ENCODE measurements at regions not wholly inside any gene's neighbourhood (a gene's known extent, or its start where the extent isn't known, plus 50 kb on each side); places are given as distances from the start of the nearest gene placed in this dataset.

DNA sequence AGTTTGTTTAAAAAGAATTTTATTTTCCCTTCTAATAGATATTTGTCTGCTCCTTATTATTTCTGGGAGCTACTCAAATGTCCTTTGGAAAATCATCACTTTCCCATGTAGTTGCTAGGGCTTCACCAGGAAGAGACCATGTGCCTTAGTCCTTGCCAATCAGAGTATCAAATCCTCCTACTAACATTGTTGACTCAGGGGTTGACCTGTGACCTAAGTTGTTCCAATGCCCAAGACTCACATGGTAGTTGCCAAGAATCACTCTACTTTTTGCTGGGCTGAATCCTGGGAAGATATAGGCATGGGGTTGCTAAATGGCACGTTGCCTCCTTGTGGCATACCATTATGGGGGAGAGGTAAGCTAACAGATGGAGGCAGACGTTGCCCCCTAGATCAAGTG, 58.2 kb upstream of the FOXD3 start:
- TF ChIP-seq TOX (CRISPR knock-in tag; IDR thresholded peaks at IDR 0.05; ENCODE audit: borderline replicate concordance) = no peak
- no peak for TF ChIP-seq ZNF8 (CRISPR knock-in tag; IDR thresholded peaks at IDR 0.05)
- no peak for TF ChIP-seq ZNF70 (CRISPR knock-in tag; IDR thresholded peaks at IDR 0.05)
- no peak for TF ChIP-seq TCF4 (CRISPR knock-in tag; IDR thresholded peaks at IDR 0.05; ENCODE audit: borderline replicate concordance)
- TF ChIP-seq, protein P1, sequence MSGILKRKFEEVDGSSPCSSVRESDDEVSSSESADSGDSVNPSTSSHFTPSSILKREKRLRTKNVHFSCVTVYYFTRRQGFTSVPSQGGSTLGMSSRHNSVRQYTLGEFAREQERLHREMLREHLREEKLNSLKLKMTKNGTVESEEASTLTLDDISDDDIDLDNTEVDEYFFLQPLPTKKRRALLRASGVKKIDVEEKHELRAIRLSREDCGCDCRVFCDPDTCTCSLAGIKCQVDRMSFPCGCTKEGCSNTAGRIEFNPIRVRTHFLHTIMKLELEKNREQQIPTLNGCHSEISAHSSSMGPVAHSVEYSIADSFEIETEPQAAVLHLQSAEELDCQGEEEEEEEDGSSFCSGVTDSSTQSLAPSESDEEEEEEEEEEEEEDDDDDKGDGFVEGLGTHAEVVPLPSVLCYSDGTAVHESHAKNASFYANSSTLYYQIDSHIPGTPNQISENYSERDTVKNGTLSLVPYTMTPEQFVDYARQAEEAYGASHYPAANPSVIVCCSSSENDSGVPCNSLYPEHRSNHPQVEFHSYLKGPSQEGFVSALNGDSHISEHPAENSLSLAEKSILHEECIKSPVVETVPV (CRISPR knock-in tag; IDR thresholded peaks at IDR 0.05) = no peak
- no peak for TF ChIP-seq SNAI2 (CRISPR knock-in tag; IDR thresholded peaks at IDR 0.05)
- TF ChIP-seq, protein P2, sequence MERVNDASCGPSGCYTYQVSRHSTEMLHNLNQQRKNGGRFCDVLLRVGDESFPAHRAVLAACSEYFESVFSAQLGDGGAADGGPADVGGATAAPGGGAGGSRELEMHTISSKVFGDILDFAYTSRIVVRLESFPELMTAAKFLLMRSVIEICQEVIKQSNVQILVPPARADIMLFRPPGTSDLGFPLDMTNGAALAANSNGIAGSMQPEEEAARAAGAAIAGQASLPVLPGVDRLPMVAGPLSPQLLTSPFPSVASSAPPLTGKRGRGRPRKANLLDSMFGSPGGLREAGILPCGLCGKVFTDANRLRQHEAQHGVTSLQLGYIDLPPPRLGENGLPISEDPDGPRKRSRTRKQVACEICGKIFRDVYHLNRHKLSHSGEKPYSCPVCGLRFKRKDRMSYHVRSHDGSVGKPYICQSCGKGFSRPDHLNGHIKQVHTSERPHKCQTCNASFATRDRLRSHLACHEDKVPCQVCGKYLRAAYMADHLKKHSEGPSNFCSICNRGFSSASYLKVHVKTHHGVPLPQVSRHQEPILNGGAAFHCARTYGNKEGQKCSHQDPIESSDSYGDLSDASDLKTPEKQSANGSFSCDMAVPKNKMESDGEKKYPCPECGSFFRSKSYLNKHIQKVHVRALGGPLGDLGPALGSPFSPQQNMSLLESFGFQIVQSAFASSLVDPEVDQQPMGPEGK (CRISPR knock-in tag; IDR thresholded peaks at IDR 0.05; ENCODE audit: borderline replicate concordance) = no peak
- no peak for TF ChIP-seq ZFP3 (CRISPR knock-in tag; IDR thresholded peaks at IDR 0.05)
- no peak for TF ChIP-seq ISL1 (CRISPR knock-in tag; IDR thresholded peaks at IDR 0.05)
- no peak for TF ChIP-seq PPARA (CRISPR knock-in tag; IDR thresholded peaks at IDR 0.05; ENCODE audit: borderline replicate concordance)
- no peak for TF ChIP-seq CSDC2 (CRISPR knock-in tag; IDR thresholded peaks at IDR 0.05)
- TF ChIP-seq, protein P3, sequence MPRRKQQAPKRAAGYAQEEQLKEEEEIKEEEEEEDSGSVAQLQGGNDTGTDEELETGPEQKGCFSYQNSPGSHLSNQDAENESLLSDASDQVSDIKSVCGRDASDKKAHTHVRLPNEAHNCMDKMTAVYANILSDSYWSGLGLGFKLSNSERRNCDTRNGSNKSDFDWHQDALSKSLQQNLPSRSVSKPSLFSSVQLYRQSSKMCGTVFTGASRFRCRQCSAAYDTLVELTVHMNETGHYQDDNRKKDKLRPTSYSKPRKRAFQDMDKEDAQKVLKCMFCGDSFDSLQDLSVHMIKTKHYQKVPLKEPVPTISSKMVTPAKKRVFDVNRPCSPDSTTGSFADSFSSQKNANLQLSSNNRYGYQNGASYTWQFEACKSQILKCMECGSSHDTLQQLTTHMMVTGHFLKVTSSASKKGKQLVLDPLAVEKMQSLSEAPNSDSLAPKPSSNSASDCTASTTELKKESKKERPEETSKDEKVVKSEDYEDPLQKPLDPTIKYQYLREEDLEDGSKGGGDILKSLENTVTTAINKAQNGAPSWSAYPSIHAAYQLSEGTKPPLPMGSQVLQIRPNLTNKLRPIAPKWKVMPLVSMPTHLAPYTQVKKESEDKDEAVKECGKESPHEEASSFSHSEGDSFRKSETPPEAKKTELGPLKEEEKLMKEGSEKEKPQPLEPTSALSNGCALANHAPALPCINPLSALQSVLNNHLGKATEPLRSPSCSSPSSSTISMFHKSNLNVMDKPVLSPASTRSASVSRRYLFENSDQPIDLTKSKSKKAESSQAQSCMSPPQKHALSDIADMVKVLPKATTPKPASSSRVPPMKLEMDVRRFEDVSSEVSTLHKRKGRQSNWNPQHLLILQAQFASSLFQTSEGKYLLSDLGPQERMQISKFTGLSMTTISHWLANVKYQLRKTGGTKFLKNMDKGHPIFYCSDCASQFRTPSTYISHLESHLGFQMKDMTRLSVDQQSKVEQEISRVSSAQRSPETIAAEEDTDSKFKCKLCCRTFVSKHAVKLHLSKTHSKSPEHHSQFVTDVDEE (CRISPR knock-in tag; IDR thresholded peaks at IDR 0.05) = no peak

DNA sequence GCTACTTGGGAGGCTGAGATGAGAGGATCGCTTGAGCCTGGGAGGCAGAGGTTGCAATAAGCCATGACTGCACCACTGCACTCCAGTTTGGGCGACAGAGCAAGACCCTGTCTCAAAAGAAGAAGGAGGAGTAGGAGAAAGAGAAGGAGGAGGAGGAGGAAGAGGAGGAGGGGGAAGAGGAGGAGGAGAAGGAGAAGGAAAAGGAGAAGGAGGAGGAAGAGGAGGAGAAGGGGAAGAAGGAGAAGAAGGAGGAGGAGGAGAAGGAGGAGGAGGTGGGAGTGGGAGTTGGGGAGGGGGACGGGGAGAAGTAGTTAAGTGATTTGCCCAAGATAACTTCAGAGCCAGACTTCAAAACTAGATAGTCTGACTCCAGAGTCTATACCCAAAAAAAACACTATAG, 55.5 kb upstream of the FOXD3 start:
- no peak for ATAC-seq

More for the DNA sequence above, 58.2 kb upstream of the FOXD3 start:
- no peak for ATAC-seq

DNA sequence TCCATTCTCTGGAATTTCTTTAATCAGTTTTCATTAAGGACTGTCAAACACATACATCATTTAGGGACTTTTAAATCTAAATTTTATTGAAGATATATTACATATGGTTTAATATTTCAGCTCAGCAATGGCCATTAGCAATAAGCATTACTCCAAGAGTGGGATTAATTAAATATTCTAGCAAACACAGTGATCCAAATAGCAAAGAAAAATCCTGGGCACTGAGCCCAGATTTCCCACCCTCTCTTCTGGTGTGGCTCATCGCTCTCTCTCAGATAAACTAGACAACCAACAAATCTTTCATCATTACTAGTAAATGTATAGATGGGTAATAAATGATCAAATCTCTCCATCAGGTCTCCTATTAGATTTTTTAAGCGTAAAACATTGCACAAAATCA, 53.5 kb upstream of the FOXD3 start:
- no peak for TF ChIP-seq OSR1 (CRISPR knock-in tag; IDR thresholded peaks at IDR 0.05)

More for the DNA sequence above, 55.5 kb upstream of the FOXD3 start:
- TF ChIP-seq GLIS3 (CRISPR knock-in tag; IDR thresholded peaks at IDR 0.05) = no peak
- no peak for TF ChIP-seq ISL1 (CRISPR knock-in tag; IDR thresholded peaks at IDR 0.05)
- TF ChIP-seq, protein P4, sequence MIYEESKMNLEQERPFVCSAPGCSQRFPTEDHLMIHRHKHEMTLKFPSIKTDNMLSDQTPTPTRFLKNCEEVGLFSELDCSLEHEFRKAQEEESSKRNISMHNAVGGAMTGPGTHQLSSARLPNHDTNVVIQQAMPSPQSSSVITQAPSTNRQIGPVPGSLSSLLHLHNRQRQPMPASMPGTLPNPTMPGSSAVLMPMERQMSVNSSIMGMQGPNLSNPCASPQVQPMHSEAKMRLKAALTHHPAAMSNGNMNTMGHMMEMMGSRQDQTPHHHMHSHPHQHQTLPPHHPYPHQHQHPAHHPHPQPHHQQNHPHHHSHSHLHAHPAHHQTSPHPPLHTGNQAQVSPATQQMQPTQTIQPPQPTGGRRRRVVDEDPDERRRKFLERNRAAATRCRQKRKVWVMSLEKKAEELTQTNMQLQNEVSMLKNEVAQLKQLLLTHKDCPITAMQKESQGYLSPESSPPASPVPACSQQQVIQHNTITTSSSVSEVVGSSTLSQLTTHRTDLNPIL (CRISPR knock-in tag; IDR thresholded peaks at IDR 0.05; ENCODE audit: low read depth) = no peak
- TF ChIP-seq OSR1 (CRISPR knock-in tag; IDR thresholded peaks at IDR 0.05) = no peak

DNA sequence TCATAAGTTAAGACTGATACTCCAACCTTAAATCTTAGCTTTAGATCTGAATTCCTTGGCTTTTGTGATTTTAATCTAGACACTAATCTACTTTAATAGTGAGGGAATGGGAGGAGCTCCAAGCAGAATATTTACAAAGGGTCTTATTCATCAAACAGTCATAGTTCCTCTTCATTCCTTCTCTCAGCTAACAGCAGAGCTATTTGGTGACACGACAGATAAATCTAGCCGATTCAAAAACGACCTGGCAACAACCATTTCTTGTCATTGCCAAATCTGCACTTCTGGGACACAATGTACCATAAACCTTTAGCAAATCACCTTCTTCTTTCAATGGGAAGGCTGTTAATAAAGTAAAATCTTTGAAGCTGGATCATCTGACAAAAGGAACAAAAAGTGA, 52.8 kb upstream of the FOXD3 start:
- no peak for ATAC-seq

More for the DNA sequence above, 53.5 kb upstream of the FOXD3 start:
- no peak for ATAC-seq

More for the DNA sequence above, 52.8 kb upstream of the FOXD3 start:
- TF ChIP-seq PPARA (CRISPR knock-in tag; IDR thresholded peaks at IDR 0.05; ENCODE audit: borderline replicate concordance) (no peak), CSDC2 (CRISPR knock-in tag; IDR thresholded peaks at IDR 0.05) (no peak), OSR1 (CRISPR knock-in tag; IDR thresholded peaks at IDR 0.05) (no peak), RARB (CRISPR knock-in tag; IDR thresholded peaks at IDR 0.05) (no peak), ZNF70 (CRISPR knock-in tag; IDR thresholded peaks at IDR 0.05) (no peak), ZC3H10 (CRISPR knock-in tag; IDR thresholded peaks at IDR 0.05) (no peak), ARNTL (CRISPR knock-in tag; IDR thresholded peaks at IDR 0.05; ENCODE audit: borderline replicate concordance, low read depth) (no peak), GLIS3 (CRISPR knock-in tag; IDR thresholded peaks at IDR 0.05) (no peak), ISL1 (CRISPR knock-in tag; IDR thresholded peaks at IDR 0.05) (no peak), TOX (CRISPR knock-in tag; IDR thresholded peaks at IDR 0.05; ENCODE audit: borderline replicate concordance) (no peak), ZNF565 (CRISPR knock-in tag; conservative IDR thresholded peaks at IDR 0.05; ENCODE audit: low read depth) (no peak)
- TF ChIP-seq, protein P2 (CRISPR knock-in tag; IDR thresholded peaks at IDR 0.05; ENCODE audit: borderline replicate concordance) = no peak
- TF ChIP-seq, protein P4 (CRISPR knock-in tag; IDR thresholded peaks at IDR 0.05; ENCODE audit: low read depth) = no peak
